K562 (cell line): ENCODE measurements at regions not wholly inside any gene's neighbourhood (a gene's known extent, or its start where the extent isn't known, plus 50 kb on each side); places are given as distances from the start of the nearest gene placed in this dataset.

Experiments
- ATAC-seq: fragments of 200-7000 bp; cut with Tn5 transposase; 3 replicates; pipeline ENCODE4 v1.9.1; 2020; ENCODE audit warnings: moderate library complexity
- BruUV-seq: library from RNA; stranded (reverse); fragments of 400-500 nt; replicated peaks from 2 replicates; lab custom pipeline; 2021; lab: Mats Ljungman, UMichigan
- CTCF ChIA-PET: fragments of 300-600 bp; formaldehyde crosslinking; extraction: SDS; loops from one replicate; lab custom pipeline; 2021; ENCODE audit warnings: low intra/inter-chr PET ratio; lab: Yijun Ruan, JAX
- POLR2A ChIA-PET: fragments of 300-600, 350-650 bp; sonication (Branson Sonifier 250); formaldehyde crosslinking; extraction: SDS; loops from one replicate; lab custom pipeline; 2021; ENCODE audit warnings: antibody characterized with exemption, inconsistent platforms; lab: Yijun Ruan, JAX
- DNase-seq, 4 experiments: peaks; one replicate each; pipeline versions ENCODE4 v3.0.0 to v3.0.0-alpha.2; 2011 to 2018; ENCODE audit warnings: low spot score in 3 of 4, mixed read lengths in 3 of 4; ENCODE audit errors: extremely low read depth in 1 of 4
- FAIRE-seq: peaks from 2 replicates; lab custom pipeline; 2011; peaks lifted over from hg19 to GRCh38; lab: Jason Lieb, UNC
- H2AFZ ChIP-seq: 2 replicates; pipeline ENCODE4 v1.6.0; 2011; ENCODE audit warnings: low read depth, low read length, control low read depth, inconsistent platforms
- H3K27ac ChIP-seq: fragments of 200-600 bp; 3 replicates; pipeline ENCODE4 v1.8.0; 2011; ENCODE audit warnings: low read depth, mild to moderate bottlenecking, control low read depth, inconsistent platforms, low read length, moderate library complexity, mixed read lengths; ENCODE audit errors: extremely low read depth
- H3K27me3 ChIP-seq, 2 experiments: fragments of 300-600 bp in 1 of 2; 2 replicates in 1 of 2; 3 replicates in 1 of 2; pipeline versions ENCODE4 v1.6.0 to v1.8.0; 2011; ENCODE audit warnings: inconsistent platforms in 2 of 2, low read length in 2 of 2, mild to moderate bottlenecking in 1 of 2, mixed read lengths in 1 of 2, moderate library complexity in 1 of 2; ENCODE audit not compliant: control insufficient read depth in 2 of 2, insufficient read depth in 2 of 2
- H3K36me3 ChIP-seq: fragments of 300-600 bp; 3 replicates; pipeline ENCODE4 v1.8.0; 2011; ENCODE audit warnings: mild to moderate bottlenecking, low read length, inconsistent platforms; ENCODE audit not compliant: control insufficient read depth, insufficient read depth
- H3K4me1 ChIP-seq, 2 experiments: fragments of 200-600 bp in 1 of 2; replicated peaks in 1 of 2; 2 replicates in 1 of 2; 3 replicates in 1 of 2; pipeline versions ENCODE4 v1.5.1 to v1.8.0; 2011; ENCODE audit warnings: inconsistent platforms in 2 of 2, low read length in 2 of 2, mild to moderate bottlenecking in 1 of 2, mixed read lengths in 1 of 2, moderate library complexity in 1 of 2; ENCODE audit not compliant: control insufficient read depth in 2 of 2, insufficient read depth in 2 of 2
- H3K4me2 ChIP-seq: 2 replicates; pipeline ENCODE4 v1.6.1; 2011; ENCODE audit warnings: low read length, control low read depth, inconsistent platforms, mixed read lengths; ENCODE audit not compliant: insufficient read depth
- H3K4me3 ChIP-seq: fragments of 200-600 bp; sonication (generic), shearing (Covaris generic); 2 replicates; pipeline ENCODE4 v1.5.1; 2016; ENCODE audit warnings: control low read depth, inconsistent platforms
- H3K79me2 ChIP-seq: fragments of 200-600 bp; 3 replicates; pipeline ENCODE4 v1.8.0; 2011; ENCODE audit warnings: low read length, inconsistent platforms; ENCODE audit not compliant: control insufficient read depth, insufficient read depth
- H3K9ac ChIP-seq, 2 experiments: 2 replicates each; pipeline versions ENCODE4 v1.6.0 to v1.6.1; 2011; ENCODE audit warnings: low read depth in 2 of 2, low read length in 2 of 2, control low read depth in 1 of 2, inconsistent platforms in 1 of 2, mild to moderate bottlenecking in 1 of 2, mixed read lengths in 1 of 2; ENCODE audit not compliant: insufficient read depth in 1 of 2
- H3K9me1 ChIP-seq: one replicate; pipeline ENCODE4 v1.6.0; 2011; ENCODE audit warnings: inconsistent platforms, mild to moderate bottlenecking, low read length, moderate library complexity; ENCODE audit not compliant: control insufficient read depth, insufficient read depth
- H3K9me3 ChIP-seq: replicated peaks from 2 replicates; pipeline ENCODE4 v1.5.1; 2011; ENCODE audit warnings: low read depth, low read length, inconsistent platforms; ENCODE audit not compliant: control insufficient read depth, insufficient read depth
- H4K20me1 ChIP-seq: replicated peaks from 2 replicates; pipeline ENCODE4 v1.6.1; 2011; ENCODE audit warnings: low read length, inconsistent platforms, mixed read lengths; ENCODE audit not compliant: control insufficient read depth, insufficient read depth
- GABPA ChIP-seq: fragments of 200-800 bp; sonication (Bioruptor generic); conservative IDR thresholded peaks from 2 replicates; pipeline ENCODE4 v1.6.1; 2016; ENCODE audit warnings: low read depth, missing genetic modification characterization, missing compliant biosample characterization
- HDGF ChIP-seq: fragments of 450-650 bp; IDR thresholded peaks from 2 replicates; pipeline ENCODE4 v1.6.1; 2016
- MAFG ChIP-seq: fragments of 450-650 bp; conservative IDR thresholded peaks from 2 replicates; pipeline ENCODE4 v1.6.1; 2016; ENCODE audit warnings: missing genetic modification characterization, missing compliant biosample characterization
- MYBL2 ChIP-seq, 2 experiments: fragments of 450-650 bp in 1 of 2; sonication (generic) in 1 of 2; formaldehyde crosslinking in 1 of 2; IDR thresholded peaks; 2 replicates each; pipeline versions ENCODE4 v1.6.1 to v1.8.1; 2017 to 2022; ENCODE audit warnings: borderline replicate concordance in 1 of 2, inconsistent platforms in 1 of 2, low read depth in 1 of 2, mild to moderate bottlenecking in 1 of 2, missing genetic modification reagents in 1 of 2, moderate library complexity in 1 of 2
- NEUROD1 ChIP-seq: fragments of 150-350 bp; IDR thresholded peaks from 2 replicates; pipeline ENCODE4 v1.6.1; 2014; ENCODE audit warnings: borderline replicate concordance, low read length, low read depth; ENCODE audit not compliant: partially characterized antibody
- RNF2 ChIP-seq: sonication (generic); IDR thresholded peaks from 2 replicates; pipeline ENCODE4 v1.6.1; 2016
- ZBTB26 ChIP-seq: fragments of 450-650 bp; formaldehyde crosslinking; IDR thresholded peaks from 2 replicates; pipeline ENCODE4 v1.4.0; 2022; ENCODE audit warnings: missing genetic modification characterization
- ZNF12 ChIP-seq: sonication (generic); formaldehyde crosslinking; IDR thresholded peaks from 2 replicates; pipeline ENCODE4 v1.4.0; 2020; ENCODE audit warnings: mild to moderate bottlenecking, missing genetic modification reagents
- ZNF518B ChIP-seq: fragments of 250-450 bp; sonication (Bioruptor Pico); IDR thresholded peaks from 2 replicates; pipeline ENCODE4 v1.5.0; 2021; ENCODE audit warnings: mild to moderate bottlenecking, moderate library complexity
- ZNF639 ChIP-seq, 2 experiments: fragments of 200-800 bp in 1 of 2; sonication (Bioruptor generic) in 1 of 2; sonication (generic) in 1 of 2; formaldehyde crosslinking in 1 of 2; IDR thresholded peaks in 1 of 2; conservative IDR thresholded peaks in 1 of 2; 2 replicates each; pipeline versions ENCODE4 v1.5.0 to v1.6.1; 2016 to 2020; ENCODE audit warnings: missing compliant biosample characterization in 1 of 2, missing genetic modification characterization in 1 of 2, missing genetic modification reagents in 1 of 2
- ZNF655 ChIP-seq: fragments of 250-450 bp; sonication (Bioruptor Pico); IDR thresholded peaks from 2 replicates; pipeline ENCODE4 v1.5.0; 2021
- WGBS: fragments of 100-300 bp; shearing (Covaris generic); methylation state at CpG from one replicate; pipeline ENCODE4 v1.1.6; 2016; ENCODE audit warnings: low coverage, mixed read lengths; ENCODE audit not compliant: insufficient coverage; ENCODE audit errors: missing lambda C conversion rate; 5-methylcytosine and 5-hydroxymethylcytosine counted together
- in situ Hi-C: fragments of 300-500 bp; cut with MboI; formaldehyde crosslinking; loops from 4 replicates; pipeline ENCODE4 v1.15.0; 2018; ENCODE audit warnings: inconsistent platforms, mixed read lengths
- intact Hi-C: fragments of 100-400 bp; cut with micrococcal nuclease; formaldehyde crosslinking; loops from 2 replicates; pipeline ENCODE4 v1.14.2; 2022

- no peak for TF ChIP-seq ZNF655 (CRISPR knock-in tag)
- TF ChIP-seq MYBL2 (IDR thresholded peaks at IDR 0.05; ENCODE audit: low read depth): no peak
- TF ChIP-seq MYBL2 (CRISPR knock-in tag; IDR thresholded peaks at IDR 0.05; ENCODE audit: borderline replicate concordance): no peak
- TF ChIP-seq NEUROD1: no peak
- TF ChIP-seq ZBTB26 (CRISPR knock-in tag): no peak
Observed at GRCh38 chr4:64582492-64582891, 173.2 kb upstream of the TECRL start (continued).

GRCh38 chr4:64581422-64581821 lies 172.2 kb upstream of the TECRL start:
- Histone ChIP-seq H3K27ac (no peak overlapping the region), H3K27me3 (no peaks in the 10 kb centered on the region), H3K4me1 (no peaks in the 10 kb centered on the region), H2AFZ (no peak overlapping the region), H3K9ac (no peak overlapping the region), H3K9me3 (no peaks in the 10 kb centered on the region), H3K4me3 (no peak overlapping the region), H3K79me2 (no peaks in the 10 kb centered on the region), H3K4me2 (no peak overlapping the region), H3K36me3 (no peaks in the 10 kb centered on the region), H4K20me1 (no peaks in the 10 kb centered on the region), H3K9me1 (no peaks in the 10 kb centered on the region)
- no peak for ATAC-seq
- no peak for DNase-seq
- intact Hi-C loops: no loop called here
- WGBS: 0% methylated on average over 2 of the region's 2 CpGs
- POLR2A ChIA-PET: no interaction called here
- BruUV-seq: no TSS peak
- in situ Hi-C loops: no loop called here
- CTCF ChIA-PET: no interaction called here
- FAIRE-seq: no peak
- TF ChIP-seq ZNF639 (CRISPR knock-in tag; conservative IDR thresholded peaks at IDR 0.05 in 1 of 2, IDR thresholded peaks at IDR 0.05 in 1 of 2) (no peak), HDGF (no peak), MAFG (peak; percentile 51), GABPA (tag) (no peak), ZNF518B (no peak), RNF2 (no peak), ZNF12 (CRISPR knock-in tag) (no peak)
